A549 (cell line): ENCODE measurements at regions not wholly inside any gene's neighbourhood (a gene's known extent, or its start where the extent isn't known, plus 50 kb on each side); places are given as distances from the start of the nearest gene placed in this dataset.

Experiments used
- ATAC-seq, 2 experiments: fragments of 200-7000 bp in 1 of 2; fragments of >200 bp in 1 of 2; cut with Nextera tagmentation in 1 of 2; cut with Tn5 transposase in 1 of 2; 3 replicates each; pipeline versions ENCODE4 v1.8.0 to v1.9.1; 2018 to 2020; ENCODE audit warnings: mild to moderate bottlenecking in 1 of 2, moderate library complexity in 1 of 2
- CTCF ChIA-PET: fragments of 300-600 bp; sonication (Branson Sonifier 250); formaldehyde crosslinking; extraction: SDS; loops from one replicate; lab custom pipeline; 2021; ENCODE audit warnings: antibody characterized with exemption, inconsistent platforms; lab: Yijun Ruan, JAX
- POLR2A ChIA-PET: fragments of 350-600 bp; formaldehyde crosslinking; extraction: SDS; loops from one replicate; lab custom pipeline; 2021; ENCODE audit warnings: antibody characterized with exemption, inconsistent platforms; lab: Yijun Ruan, JAX
- DNase-seq, 2 experiments: peaks; one replicate each; pipeline versions ENCODE4 v3.0.0 to v3.0.0-alpha.2; 2011 to 2016; ENCODE audit warnings: low read depth in 1 of 2, low spot score in 1 of 2
- FAIRE-seq: peaks from 2 replicates; lab custom pipeline; 2011; peaks lifted over from hg19 to GRCh38; lab: Jason Lieb, UNC
- H3K27ac ChIP-seq, 2 experiments: fragments of >200 bp; sonication (Bioruptor Twin); formaldehyde crosslinking; 3 replicates each; pipeline ENCODE4 v1.5.1; 2016 to 2017
- H3K4me1 ChIP-seq: fragments of >200 bp; sonication (Bioruptor Twin); formaldehyde crosslinking; 3 replicates; pipeline ENCODE4 v1.6.1; 2016
- H3K4me2 ChIP-seq: fragments of >200 bp; sonication (Bioruptor Twin); formaldehyde crosslinking; 3 replicates; pipeline ENCODE4 v1.6.1; 2016
- H3K4me3 ChIP-seq: fragments of >200 bp; sonication (Bioruptor Twin); formaldehyde crosslinking; 3 replicates; pipeline ENCODE4 v1.5.1; 2016
- H3K9me3 ChIP-seq: fragments of >200 bp; sonication (Bioruptor Twin); formaldehyde crosslinking; 3 replicates; pipeline ENCODE4 v1.6.1; 2016
- BCL3 ChIP-seq: fragments of >200 bp; sonication (Bioruptor Twin); formaldehyde crosslinking; IDR thresholded peaks from 3 replicates; pipeline ENCODE4 v1.6.1; 2016
- CBX8 ChIP-seq: fragments of 200-600 bp; sonication (generic); IDR thresholded peaks from 2 replicates; pipeline ENCODE4 v1.6.1; 2016
- CHD4 ChIP-seq: fragments of 200-600 bp; sonication (generic); IDR thresholded peaks from 2 replicates; pipeline ENCODE4 v1.6.1; 2016; ENCODE audit warnings: antibody characterized with exemption, mild to moderate bottlenecking, borderline replicate concordance
- CTCF ChIP-seq: fragments of >200 bp; sonication (Bioruptor Twin); formaldehyde crosslinking; IDR thresholded peaks from 3 replicates; pipeline ENCODE4 v1.5.1; 2016
- ELK1 ChIP-seq: fragments of 150-350 bp; IDR thresholded peaks from 2 replicates; pipeline ENCODE4 v1.6.1; 2014; ENCODE audit warnings: low read depth, mild to moderate bottlenecking, low read length
- FOSB ChIP-seq: fragments of 250-450 bp; sonication (Bioruptor Pico); IDR thresholded peaks from 2 replicates; pipeline ENCODE4 v1.5.0; 2020; ENCODE audit warnings: mild to moderate bottlenecking, moderate library complexity
- FOSL2 ChIP-seq, 2 experiments: fragments of 450-650 bp in 1 of 2; fragments of >200 bp in 1 of 2; sonication (Bioruptor Twin) in 1 of 2; formaldehyde crosslinking; IDR thresholded peaks; 2 replicates each; pipeline versions ENCODE4 v1.5.0 to v1.6.1; 2016 to 2020; ENCODE audit warnings: mild to moderate bottlenecking in 1 of 2, moderate library complexity in 1 of 2
- KDM1A ChIP-seq: fragments of 200-600 bp; sonication (generic); IDR thresholded peaks from 2 replicates; pipeline ENCODE4 v1.6.1; 2016; ENCODE audit warnings: low read depth, mild to moderate bottlenecking
- KDM5A ChIP-seq: fragments of 200-600 bp; sonication (generic); IDR thresholded peaks from 2 replicates; pipeline ENCODE4 v1.6.1; 2016; ENCODE audit warnings: antibody characterized with exemption, mild to moderate bottlenecking
- NR3C1 ChIP-seq: fragments of >200 bp; sonication (Bioruptor Twin); formaldehyde crosslinking; IDR thresholded peaks from 3 replicates; pipeline ENCODE4 v1.6.1; 2017
- POLR2A ChIP-seq: IDR thresholded peaks from 2 replicates; pipeline ENCODE4 v1.6.1; 2012; ENCODE audit warnings: mild to moderate bottlenecking, low read length
- POLR2AphosphoS2 ChIP-seq: conservative IDR thresholded peaks from 2 replicates; pipeline ENCODE4 v1.6.1; 2012; ENCODE audit warnings: low read length, improper control_type of control experiment, inconsistent platforms
- RARB ChIP-seq: fragments of 250-450 bp; sonication (Bioruptor Pico); IDR thresholded peaks from 2 replicates; pipeline ENCODE4 v1.8.0; 2021; ENCODE audit warnings: mild to moderate bottlenecking, moderate library complexity
- RCOR1 ChIP-seq: fragments of 150-350 bp; IDR thresholded peaks from 2 replicates; pipeline ENCODE4 v1.6.1; 2014; ENCODE audit warnings: antibody characterized with exemption, low read length, low read depth
- REST ChIP-seq: fragments of 200-600 bp; sonication (generic); IDR thresholded peaks from 2 replicates; pipeline ENCODE4 v1.6.1; 2016; ENCODE audit warnings: antibody characterized with exemption, mild to moderate bottlenecking, moderate library complexity
- RNF2 ChIP-seq: fragments of 200-600 bp; sonication (generic); IDR thresholded peaks from 2 replicates; pipeline ENCODE4 v1.6.1; 2016; ENCODE audit warnings: low read depth, mild to moderate bottlenecking, antibody characterized with exemption, moderate library complexity, borderline replicate concordance
- SMC3 ChIP-seq: fragments of >200 bp; sonication (Bioruptor Twin); formaldehyde crosslinking; IDR thresholded peaks from 3 replicates; pipeline ENCODE4 v1.6.1; 2018; ENCODE audit warnings: inconsistent platforms
- TP53 ChIP-seq: fragments of 250-450 bp; sonication (Bioruptor Pico); IDR thresholded peaks from 2 replicates; pipeline ENCODE4 v1.5.0; 2021; ENCODE audit warnings: mild to moderate bottlenecking, moderate library complexity
- ZFP36 ChIP-seq: fragments of 450-650 bp; IDR thresholded peaks from 2 replicates; pipeline ENCODE4 v1.6.1; 2014; ENCODE audit warnings: borderline replicate concordance; ENCODE audit not compliant: partially characterized antibody
- ZSCAN20 ChIP-seq: fragments of 250-450 bp; sonication (Bioruptor Pico); IDR thresholded peaks from 2 replicates; pipeline ENCODE4 v1.8.0; 2022; ENCODE audit warnings: mild to moderate bottlenecking, moderate library complexity
- WGBS: methylation state at CpG from one replicate; pipeline ENCODE4 v1.1.6; 2017; ENCODE audit errors: missing lambda C conversion rate; 5-methylcytosine and 5-hydroxymethylcytosine counted together

GRCh38 chrX:16304751-16305150, 137.5 kb downstream of the MAGEB17 start:
- H3K27ac ChIP-seq, result no peak overlapping the region
- no peak overlapping the region for H3K4me2 ChIP-seq
- H3K9me3 ChIP-seq, result no peaks in the 10 kb centered on the region
- H3K4me3 ChIP-seq, result no peak overlapping the region
- no peak for DNase-seq
- TF ChIP-seq FOSL2 (IDR thresholded peaks at IDR 0.05) (no peak), FOSL2 (CRISPR knock-in tag; IDR thresholded peaks at IDR 0.05) (no peak), CTCF (no peak), POLR2A (no peak), KDM5A (no peak), ELK1 (no peak), TP53 (CRISPR knock-in tag) (no peak), POLR2AphosphoS2 (no peak), ZFP36 (no peak), RCOR1 (no peak), KDM1A (no peak), NR3C1 (no peak), FOSB (no peak), CBX8 (no peak), CHD4 (no peak), RNF2 (no peak), RARB (CRISPR knock-in tag) (no peak)
- H3K4me1 ChIP-seq, result no peaks in the 10 kb centered on the region
- ATAC-seq, result no peak
- no peak for FAIRE-seq
- CTCF ChIA-PET, result interaction anchor here (0.6 kb wide), 1 partner anchor 42 kb away, joined by 3 read pairs; no protein-coding TSS in a partner anchor
- POLR2A ChIA-PET, result no interaction called here
- WGBS, result 32% methylated on average over 5 of the region's 5 CpGs

GRCh38 chrX:16305187-16305586, 137.9 kb downstream of the MAGEB17 start:
- FAIRE-seq (no peak), ATAC-seq (no peak; a peak in 1 of 6 replicates), DNase-seq (no peak)
- ChIA-PET CTCF (interaction anchor here (0.6 kb wide), 1 partner anchor 42 kb away, joined by 3 read pairs; no protein-coding TSS in a partner anchor), POLR2A (no interaction called here)
- Histone ChIP-seq H3K9me3 (no peaks in the 10 kb centered on the region), H3K4me2 (no peak overlapping the region), H3K4me3 (no peak overlapping the region), H3K27ac (no peak overlapping the region), H3K4me1 (no peaks in the 10 kb centered on the region)
- TF ChIP-seq BCL3 (no peak), SMC3 (no peak), ZSCAN20 (no peak), REST (no peak)
- 50% methylated on average over 2 of the region's 2 CpGs for WGBS
